SHP77 (cell line): ENCODE measurements at regions not wholly inside any gene's neighbourhood (a gene's known extent, or its start where the extent isn't known, plus 50 kb on each side); places are given as distances from the start of the nearest gene placed in this dataset.
"Not testable (repeated sequence)": the region's sequence is repeated elsewhere in the genome, so short reads cannot be mapped to it uniquely, and the experiment has no call there.

Source experiments
- DNase-seq, 2 experiments: peaks; one replicate each; lab custom pipeline; 2025; lab: John Stamatoyannopoulos, UW

DNA sequence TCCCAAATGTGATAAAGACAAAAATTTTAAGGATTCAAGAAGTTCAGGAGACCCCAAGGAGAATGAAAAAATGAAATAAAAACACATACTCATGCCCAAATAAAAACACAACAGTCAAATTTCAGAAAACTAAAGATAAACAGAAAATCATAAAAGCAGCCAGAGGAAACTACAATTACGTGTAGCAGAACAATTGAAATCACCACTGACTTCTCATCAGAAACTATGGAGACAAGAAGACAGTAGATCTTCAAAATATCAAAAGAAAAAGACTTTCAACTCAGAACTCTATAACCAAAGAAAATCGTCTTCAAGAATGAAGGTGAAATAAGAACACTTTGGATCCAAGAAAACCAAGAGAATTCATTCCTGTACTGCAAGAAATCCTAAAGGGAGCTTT lies 54.9 kb downstream of the DIO3 start:
- no peak for DNase-seq

DNA sequence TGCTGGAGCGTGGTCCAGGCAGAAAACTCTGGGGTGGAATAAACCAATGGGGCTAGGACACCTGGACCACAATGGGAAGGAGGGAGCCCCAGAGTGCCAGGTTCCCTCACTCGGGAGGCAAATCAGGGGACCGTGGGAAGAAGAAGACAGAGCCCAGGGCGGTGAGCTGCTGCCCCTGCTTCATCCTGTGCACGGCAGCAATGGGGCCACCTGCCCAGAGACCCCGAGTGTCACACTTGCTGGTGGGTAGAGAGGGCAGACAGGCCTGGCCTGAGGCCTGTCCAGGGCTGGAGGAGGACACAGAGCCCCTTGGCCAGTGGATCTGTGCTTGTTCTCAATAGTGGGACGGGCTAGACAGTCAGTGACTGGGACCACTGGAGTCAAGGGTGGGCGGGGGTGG lies 58.2 kb downstream of the DIO3 start:
- DNase-seq: no peak

DNA sequence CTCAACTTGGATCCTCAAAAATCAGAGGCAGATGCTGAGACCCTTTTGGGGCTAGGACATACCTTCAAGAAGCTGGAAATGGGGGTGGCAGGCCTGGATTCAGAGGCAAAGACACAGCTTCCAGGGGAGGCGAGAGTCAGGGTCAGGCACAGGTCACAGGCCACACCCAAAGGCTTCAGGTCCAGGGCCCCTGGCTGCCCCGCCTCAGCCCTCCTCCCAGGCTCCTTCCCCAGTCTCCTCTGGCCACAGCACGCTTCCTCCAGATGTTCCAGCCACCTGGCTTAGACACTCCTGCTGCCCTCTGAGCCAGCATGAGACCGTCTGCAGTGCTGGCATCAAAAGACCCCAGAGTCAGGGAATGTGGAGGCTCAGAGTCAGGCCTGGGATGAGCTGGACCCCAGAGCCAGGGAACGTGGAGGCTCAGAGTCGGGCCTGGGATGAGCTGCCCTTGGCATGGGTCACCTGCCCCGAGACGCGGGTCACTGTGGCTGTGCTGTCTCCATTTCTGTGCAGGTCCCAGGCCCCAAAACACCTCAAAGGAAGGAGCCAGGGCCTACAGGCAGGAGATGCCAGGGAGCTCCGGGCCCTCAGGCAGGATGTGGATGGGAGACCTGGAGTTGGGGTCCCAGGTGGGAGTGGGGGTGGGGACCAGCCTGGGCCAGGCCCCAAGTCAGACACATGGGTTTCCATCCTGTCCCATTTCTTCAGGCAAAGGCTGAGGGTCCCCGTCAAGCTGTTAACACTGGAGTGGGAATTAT lies 58.9 kb downstream of the DIO3 start:
- DNase-seq: no peak

DNA sequence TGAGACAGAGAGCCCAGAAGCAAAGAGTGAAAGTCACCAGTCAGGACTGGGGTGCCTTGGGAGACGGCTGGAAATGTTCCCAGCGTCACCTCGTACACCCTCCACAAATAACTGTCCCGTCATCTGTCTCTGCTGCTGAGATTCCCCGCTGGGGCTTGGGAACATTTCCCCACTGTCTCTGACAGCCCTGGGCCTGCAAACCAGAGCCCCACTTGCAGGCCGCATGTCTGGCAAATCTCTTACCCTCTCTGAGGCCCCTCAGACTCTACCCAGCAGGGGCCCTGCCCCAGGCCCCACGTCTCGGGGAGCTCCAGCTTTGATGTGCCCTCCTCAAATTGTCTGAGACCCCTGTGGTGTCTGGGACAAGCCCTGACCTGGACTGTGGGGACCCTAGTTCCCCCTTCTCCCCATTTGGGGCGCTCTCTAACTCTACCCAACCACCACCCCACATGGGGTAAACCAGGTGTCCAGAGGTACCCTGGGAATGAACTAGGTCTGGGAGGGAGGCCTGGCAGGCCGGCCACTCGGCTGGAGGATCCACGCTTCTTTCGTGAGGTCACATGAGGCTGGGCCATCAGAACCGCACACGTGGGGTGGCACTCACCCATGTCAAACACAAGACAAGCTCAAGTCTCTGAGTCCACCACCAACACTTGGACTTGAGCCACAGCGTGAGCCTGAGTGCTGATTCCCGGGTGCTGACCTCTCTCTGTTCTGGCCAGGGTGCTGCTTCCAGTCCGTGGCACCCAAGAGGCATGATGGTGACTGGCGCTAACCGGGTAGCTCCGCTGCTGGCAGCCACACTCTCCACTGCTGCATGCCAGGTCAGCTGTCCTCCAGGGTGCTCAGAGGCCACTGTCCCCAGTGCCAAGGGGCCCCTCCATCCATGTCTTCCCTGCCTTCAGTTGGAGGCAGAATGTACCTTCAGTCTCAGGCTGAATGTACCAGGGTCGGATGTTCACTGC lies 59.8 kb downstream of the DIO3 start:
- DNase-seq: no peak

DNA sequence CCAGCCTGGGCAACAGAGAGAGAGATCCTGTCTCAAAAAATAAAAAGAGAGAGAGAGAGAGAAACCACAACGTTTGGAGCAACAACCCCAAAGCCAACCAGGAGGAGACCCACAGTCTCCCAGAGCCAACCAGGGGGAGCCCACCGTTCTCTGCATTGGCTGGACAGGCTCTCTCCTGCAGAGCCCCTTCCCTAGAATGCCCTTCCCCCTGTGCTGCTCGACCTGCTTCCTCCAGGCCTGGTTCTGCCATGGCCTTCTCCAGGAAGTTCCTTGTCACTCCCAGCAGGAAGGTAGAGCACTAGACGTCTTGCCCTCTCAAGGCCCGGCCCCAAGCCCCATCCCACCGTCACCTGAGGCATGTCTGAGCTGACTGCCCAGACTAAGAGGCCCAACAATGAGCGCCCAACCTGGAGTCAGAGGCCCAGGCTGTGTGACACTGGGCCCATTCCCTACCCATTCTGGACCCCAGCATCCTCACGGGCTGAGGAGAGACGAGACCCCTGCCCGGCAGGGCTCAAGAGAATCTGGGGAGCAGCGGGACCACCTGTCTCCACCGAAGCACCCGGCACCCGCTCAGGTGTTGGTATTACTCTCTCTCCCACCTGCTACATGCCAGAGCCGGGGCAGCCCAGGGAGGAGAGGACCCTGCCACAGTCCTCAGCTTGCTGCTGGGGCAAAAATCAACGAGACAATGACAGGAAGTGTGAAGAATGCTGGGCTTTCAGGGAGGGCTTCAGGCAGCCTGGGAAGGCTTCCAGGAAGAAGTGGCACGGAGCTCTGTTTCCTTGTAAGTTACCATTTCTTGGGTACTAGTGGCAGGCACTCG lies 61.2 kb downstream of the DIO3 start:
- no peak for DNase-seq

DNA sequence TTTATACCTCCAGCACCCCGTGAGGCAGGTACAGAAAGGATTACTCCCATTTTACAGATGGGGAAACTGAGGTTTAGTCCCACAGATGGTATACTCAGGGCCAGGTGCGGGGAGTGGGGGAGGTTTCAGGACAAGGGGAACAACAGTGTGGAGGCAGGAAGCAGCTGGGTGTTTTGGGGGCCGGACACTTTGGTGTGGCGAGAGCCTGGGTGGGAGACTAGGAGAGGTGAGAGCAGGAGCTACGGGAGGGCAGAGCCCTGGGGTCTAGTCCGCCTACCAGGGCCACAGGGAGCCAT lies 61.7 kb downstream of the DIO3 start:
- no peak for DNase-seq

DNA sequence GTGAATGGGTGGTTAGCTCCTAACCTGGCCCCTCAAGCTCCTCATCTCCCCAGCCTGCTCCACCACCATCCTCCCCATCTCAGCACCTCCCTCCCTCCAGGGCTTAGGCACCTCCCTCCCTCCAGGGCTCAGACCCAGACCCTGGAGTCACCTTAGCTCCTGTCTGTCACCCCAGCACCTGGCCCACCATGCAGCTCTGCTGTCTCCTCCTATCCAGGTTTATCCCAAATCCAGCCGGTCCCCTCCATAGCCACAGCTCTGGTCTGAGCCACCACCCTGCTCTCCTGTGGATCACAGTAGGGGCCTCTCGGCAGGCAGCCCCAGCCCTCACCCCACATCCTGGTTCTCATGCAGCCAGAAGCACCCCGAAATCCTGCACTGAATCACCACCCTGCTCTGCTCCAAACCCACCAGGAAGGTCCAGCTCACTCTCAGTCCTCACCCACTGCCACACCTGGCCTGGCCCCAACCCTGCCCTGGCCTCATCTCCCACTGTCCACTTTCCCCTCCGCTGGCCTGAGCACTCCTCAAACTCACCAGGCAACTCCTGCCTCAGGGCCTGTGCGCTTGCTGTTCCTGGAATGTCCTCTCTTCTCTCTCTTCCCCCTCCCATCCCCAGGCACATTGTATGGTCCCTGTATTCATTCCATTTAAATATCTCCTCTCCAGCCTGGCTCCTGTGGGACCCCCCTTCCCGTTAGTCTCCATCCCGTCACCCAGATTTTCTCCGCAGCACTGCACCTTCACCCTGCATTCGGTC lies 62.6 kb downstream of the DIO3 start:
- no peak for DNase-seq

DNA sequence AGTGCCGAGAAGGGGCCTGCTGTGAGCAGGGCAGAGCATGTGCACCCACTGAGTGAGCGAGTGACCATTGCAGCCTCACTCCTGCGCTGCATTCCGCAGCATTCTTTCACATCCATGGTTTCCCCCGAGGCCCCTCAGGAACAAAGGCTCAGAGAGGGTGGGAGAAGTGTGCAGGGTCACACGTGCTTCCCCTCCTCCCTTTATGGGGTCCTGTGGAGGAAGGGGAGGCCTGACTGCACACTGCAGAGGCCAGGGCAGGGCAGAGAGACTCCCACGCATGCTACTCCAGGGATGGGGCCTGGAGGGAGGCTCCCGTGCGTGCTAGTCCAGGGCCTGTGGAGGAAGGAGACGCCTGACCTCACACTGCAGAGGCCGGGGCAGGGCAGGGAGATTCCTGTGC lies 63.2 kb downstream of the DIO3 start:
- no peak for DNase-seq

DNA sequence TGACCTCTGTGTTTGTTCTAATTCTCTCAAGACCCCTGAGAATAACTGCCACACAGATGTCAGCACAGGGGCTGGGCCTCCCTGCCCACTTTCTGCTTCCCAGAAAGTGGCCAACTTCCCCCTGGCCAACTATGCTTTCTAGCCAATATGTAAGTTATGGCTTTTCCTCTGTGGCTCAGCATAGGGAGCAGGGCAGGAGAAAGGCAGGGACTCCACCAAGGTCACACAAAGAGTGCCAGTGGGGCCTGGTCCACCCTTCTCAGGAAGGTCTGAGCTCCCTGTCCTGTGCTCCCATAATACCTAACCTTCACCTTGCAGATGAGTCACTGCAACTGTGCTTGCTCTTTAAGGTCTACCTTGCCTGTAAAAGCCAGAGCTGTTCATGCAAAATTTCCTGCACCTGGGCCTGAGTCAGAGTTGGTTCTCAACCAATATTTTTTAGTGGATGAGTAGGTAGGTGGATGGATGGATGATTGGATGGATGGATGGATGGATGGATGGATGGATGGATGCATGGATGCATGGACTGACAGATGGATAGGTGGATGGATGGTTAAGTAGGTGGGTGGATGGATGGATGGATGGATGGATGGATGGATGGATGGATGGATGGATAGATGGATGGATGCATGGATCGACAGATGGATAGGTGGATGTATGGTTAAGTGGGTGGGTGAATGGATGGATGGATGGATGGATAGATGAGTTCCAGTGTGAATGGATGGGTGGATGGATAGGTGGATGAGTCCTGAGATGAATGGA lies 64.2 kb downstream of the DIO3 start:
- no peak for DNase-seq

DNA sequence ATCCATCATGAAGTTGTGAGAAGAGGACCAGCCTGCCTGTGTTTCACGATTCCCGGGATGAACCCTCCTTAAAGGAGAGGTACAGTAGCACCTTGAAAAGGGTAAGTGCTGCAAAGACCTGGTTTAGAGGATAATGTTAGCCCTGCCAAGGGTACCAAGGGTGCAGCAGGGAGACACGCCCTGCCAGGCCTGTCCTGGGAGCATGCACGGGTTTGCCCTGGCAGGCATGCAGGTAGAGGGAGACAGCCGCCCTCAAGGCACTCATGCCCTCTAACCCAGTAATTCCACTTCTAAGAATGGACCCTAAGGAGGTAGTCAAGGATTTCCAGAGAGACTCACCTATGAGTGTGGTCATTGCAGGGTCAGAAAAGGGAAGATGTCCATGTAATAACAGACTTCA lies 65.0 kb downstream of the DIO3 start:
- DNase-seq: no peak

DNA sequence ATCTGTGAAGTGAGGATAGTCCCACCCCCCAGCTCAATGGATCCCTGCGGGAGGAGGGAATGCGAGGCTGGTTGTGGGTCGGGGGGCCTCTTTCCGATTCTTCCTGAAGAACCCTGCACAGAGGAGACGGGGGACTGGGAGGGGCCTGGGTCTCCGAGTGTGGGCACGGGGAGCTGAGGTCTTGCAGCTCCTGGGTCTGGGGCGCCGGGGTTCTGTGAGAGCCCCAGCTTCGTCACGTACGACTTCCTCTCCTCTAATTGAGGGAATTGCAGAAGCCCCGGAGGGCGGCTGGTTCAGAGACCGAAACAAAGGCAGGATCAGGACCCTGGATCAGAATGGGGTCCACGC lies 66.6 kb downstream of the DIO3 start:
- DNase-seq: no peak

DNA sequence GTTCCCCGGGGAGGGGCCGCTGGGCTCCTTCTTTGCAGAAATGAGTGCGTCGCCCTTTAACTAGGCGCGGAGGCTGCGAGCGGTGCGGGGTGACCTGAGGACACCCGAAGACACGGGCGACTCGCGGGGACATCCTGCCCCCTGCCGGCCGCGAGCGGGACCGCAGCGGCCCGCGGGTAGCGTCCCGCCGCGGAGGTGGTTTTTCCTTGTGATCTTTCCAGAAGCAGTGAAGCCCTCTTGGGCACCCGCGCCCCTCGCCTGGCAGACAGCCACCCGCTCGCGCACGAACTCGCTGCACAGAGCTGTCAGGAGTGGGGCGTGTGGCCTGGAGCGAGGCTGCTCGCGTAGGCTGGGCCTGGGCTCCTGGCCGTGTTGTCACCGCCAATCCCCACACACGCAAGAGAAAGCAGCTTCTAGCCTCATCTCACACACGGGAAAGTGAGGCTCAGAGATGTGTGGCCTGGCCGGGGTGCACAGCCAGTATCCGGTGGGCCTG lies 67.2 kb downstream of the DIO3 start:
- DNase-seq: peak; percentile 46 to 61

DNA sequence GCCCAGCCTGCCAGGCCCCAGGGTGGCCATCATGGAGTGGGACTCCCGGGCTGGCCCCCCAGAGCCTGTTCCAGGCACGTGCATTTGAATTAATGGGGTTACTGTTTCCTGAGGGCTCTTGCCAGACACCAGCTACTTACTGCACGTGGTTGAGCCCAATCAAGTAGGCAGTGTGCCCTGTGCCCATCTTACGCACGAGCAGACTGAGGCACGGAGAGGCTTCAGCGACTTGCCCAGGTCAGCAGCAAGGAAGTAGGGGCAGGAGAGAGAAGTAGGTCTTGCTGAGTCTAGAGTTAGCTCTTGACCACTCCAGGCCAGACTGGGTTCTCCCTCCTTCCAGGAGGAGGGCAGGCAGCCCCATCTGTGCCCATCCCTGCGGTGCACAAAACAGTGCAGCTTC lies 67.7 kb downstream of the DIO3 start:
- DNase-seq: no peak

DNA sequence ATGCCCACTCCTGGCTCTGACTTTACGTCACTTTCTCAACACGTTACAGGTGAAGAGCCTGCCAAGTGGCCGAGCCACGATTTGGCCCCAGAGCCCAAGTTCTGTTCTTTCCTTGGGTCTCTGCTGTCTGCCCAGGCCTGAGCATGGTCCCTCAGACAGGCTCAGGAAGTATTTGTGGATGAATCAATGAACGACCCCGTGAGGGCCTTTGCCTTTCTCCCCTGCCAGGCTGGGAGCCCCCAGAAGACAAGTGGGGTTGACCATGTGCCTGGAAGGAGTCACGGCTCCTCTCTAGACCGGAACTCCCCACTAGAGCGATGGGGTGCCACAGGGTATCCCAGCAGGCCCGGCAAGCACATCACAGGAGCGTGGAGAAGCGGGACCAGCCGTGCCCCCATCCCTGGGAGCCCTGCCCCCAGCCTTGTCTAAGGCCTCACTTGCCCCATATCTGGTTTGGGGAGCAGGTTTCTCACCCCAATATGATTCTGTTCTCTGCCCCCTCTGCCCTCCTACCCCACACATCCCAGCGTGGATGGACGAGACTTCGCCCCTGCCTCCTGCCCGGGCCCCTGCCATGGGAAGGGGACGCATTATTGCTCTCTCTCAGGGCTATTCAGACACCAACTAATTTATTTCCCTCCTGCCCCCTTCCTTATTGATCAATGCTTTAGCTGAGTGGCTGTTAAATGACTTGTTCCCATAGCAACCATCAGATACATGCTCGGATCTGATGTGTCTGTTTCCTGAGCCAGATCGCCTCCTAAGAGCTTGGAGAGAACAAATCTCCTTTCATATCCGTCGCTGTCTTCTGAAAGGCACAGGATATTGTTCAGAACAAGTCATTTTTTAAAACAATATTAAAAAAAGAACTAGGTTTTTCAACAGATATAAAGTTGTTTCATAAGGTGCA lies 69.0 kb downstream of the DIO3 start:
- DNase-seq: no peak

DNA sequence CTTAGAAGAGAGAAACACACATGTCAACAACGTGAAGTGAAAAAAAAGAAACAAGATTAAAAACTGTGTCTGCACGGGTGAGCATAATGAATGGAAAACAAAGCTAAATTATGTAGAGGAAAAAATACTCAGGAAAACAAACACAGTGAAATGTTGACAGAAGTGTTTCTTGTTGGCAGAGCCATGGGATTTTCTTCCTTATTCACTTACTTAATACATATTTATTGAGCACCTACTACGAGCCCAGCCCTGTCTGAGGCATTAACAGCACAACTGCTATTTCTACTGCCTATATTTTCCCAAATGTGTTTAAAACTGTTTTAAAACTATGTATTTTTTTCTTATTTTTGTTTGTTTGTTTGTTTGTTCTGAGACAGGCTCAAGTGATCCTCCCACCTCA lies 69.9 kb downstream of the DIO3 start:
- no peak for DNase-seq

DNA sequence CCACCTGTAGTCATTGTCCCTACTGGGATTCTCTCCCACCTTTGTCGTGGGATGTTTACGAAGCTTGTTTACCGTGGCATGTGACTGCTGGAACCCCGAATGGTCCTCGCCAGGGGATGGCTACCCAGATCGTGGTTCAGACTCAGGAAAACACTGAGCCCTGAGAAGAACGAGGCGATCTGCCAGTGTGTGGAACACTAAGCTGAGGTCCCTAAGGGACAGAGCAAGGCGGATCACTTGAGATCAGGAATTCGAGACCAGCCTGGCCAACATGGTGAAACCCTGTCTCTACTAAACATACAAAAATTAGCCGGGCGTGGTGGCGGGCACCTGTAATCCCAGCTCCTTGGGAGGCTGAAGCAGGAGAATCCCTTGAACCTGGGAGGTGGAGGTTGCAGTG lies 70.7 kb downstream of the DIO3 start:
- DNase-seq: not testable (repeated sequence)

DNA sequence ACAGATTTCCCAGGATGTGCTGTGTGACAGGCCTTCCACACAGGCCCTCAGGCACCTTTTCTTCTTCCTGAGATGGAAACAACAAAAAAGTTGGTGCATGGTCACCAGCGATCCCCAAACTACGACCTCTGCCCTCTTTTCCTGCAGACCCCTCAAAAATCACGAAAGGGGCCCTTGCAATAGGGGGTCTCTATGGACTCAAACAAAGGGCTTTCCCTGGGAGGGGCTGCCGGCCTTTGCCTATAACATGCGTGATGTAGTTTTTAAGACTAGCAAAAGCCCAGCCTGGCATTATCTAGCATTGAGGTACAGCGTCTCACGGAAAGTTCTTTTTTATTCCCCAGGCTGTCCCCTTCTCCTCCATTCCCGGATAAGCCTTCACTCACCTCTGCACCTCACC lies 71.2 kb downstream of the DIO3 start:
- DNase-seq: no peak

DNA sequence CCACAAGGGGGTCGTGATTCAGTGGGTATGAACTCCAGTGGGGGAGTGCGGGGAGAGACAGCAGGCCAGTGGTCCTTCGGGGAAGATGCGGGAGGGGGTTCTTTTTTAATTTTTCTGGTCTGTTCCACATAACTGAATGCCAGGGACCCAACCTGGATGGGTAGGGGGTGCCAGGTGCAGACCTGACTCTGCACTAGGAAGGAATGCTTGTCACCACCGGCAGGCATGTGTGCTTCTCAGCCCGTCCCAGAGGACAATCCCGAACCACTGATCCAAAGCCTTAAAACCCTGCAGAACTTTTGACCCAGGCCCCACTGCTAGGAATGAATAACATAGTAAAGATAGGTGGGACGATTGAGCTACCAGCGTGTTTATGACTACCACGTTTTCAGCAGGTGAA lies 72.0 kb downstream of the DIO3 start:
- no peak for DNase-seq

DNA sequence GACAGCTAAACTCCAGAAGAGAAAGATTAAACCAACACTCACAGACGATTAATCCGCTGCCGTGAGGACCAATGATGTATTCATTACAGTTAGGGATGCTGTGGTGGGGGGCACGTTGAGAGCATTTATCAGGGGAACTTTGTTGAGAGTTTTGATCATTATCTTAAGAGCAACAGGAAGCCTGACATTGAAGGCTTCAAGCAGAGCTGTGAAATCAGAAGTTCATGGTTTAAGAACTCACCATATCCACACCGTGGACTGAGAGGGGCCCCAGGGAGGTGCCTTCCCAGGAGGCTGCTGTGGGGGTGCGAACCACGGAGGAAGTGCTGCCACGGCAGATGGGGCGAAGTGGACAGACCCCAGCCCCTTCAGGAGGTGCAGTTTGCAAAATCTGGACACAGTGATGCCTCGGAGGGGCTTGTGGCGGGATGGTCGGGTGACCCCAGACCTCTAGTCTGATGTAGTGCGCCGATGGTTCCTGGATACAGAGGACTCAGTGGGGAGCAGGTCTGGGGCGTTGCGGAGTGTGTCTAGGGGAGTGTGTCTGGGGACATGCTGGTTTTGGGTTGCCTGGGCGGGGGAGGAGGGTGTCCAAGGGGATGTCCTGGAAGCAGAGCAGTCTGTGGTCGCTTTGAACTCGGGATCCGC lies 73.0 kb downstream of the DIO3 start:
- no peak for DNase-seq
